SK-N-SH treated with all-trans-retinoic acid at 6 μM for 48 hours (cell line): ENCODE measurements at regions not wholly inside any gene's neighbourhood (a gene's known extent, or its start where the extent isn't known, plus 50 kb on each side); places are given as distances from the start of the nearest gene placed in this dataset.

Experiments used
- ATAC-seq: fragments of 200-7000 bp; cut with Tn5 transposase; 3 replicates; pipeline ENCODE4 v1.9.1; 2020; ENCODE audit warnings: mild to moderate bottlenecking, moderate library complexity
- ARNTL ChIP-seq: fragments of 450-650 bp; formaldehyde crosslinking; IDR thresholded peaks from 2 replicates; pipeline ENCODE4 v1.5.0; 2020; ENCODE audit warnings: low read depth, mild to moderate bottlenecking, moderate library complexity, borderline replicate concordance
- BACH2 ChIP-seq: fragments of 250-450 bp; sonication (Bioruptor Pico); IDR thresholded peaks from 2 replicates; pipeline ENCODE4 v1.9.0; 2021; ENCODE audit warnings: mild to moderate bottlenecking, borderline replicate concordance
- CSDC2 ChIP-seq: fragments of 250-450 bp; sonication (Bioruptor Pico); IDR thresholded peaks from 2 replicates; pipeline ENCODE4 v1.5.0; 2020; ENCODE audit warnings: mild to moderate bottlenecking, moderate library complexity
- ESRRG ChIP-seq: fragments of 250-450 bp; sonication (Bioruptor Pico); IDR thresholded peaks from 2 replicates; pipeline ENCODE4 v1.6.1; 2021; ENCODE audit warnings: mild to moderate bottlenecking
- GLIS3 ChIP-seq: fragments of 250-450 bp; sonication (Bioruptor Pico); IDR thresholded peaks from 2 replicates; pipeline ENCODE4 v1.5.0; 2020; ENCODE audit warnings: mild to moderate bottlenecking, moderate library complexity
- ISL1 ChIP-seq: fragments of 250-450 bp; sonication (Bioruptor Pico); IDR thresholded peaks from 2 replicates; pipeline ENCODE4 v2.1.2; 2022; ENCODE audit warnings: mild to moderate bottlenecking, moderate library complexity
- PPARA ChIP-seq: fragments of 250-450 bp; sonication (Bioruptor Pico); IDR thresholded peaks from 2 replicates; pipeline ENCODE4 v1.5.0; 2020; ENCODE audit warnings: mild to moderate bottlenecking, borderline replicate concordance
- RARB ChIP-seq: fragments of 250-450 bp; sonication (Bioruptor Pico); IDR thresholded peaks from 2 replicates; pipeline ENCODE4 v1.8.0; 2021; ENCODE audit warnings: mild to moderate bottlenecking, moderate library complexity
- SNAI2 ChIP-seq: fragments of 250-450 bp; sonication (Bioruptor Pico); IDR thresholded peaks from 2 replicates; pipeline ENCODE4 v1.5.0; 2020; ENCODE audit warnings: mild to moderate bottlenecking, moderate library complexity
- TCF4 ChIP-seq: fragments of 250-450 bp; sonication (Bioruptor Pico); IDR thresholded peaks from 2 replicates; pipeline ENCODE4 v1.8.0; 2021; ENCODE audit warnings: mild to moderate bottlenecking, moderate library complexity, borderline replicate concordance
- TOX ChIP-seq: fragments of 250-450 bp; sonication (Bioruptor Pico); IDR thresholded peaks from 2 replicates; pipeline ENCODE4 v1.8.0; 2021; ENCODE audit warnings: mild to moderate bottlenecking, moderate library complexity, borderline replicate concordance
- TSHZ2 ChIP-seq: fragments of 250-450 bp; sonication (Bioruptor Pico); IDR thresholded peaks from 2 replicates; pipeline ENCODE4 v1.5.0; 2020; ENCODE audit warnings: mild to moderate bottlenecking, moderate library complexity
- ZC3H10 ChIP-seq: fragments of 250-450 bp; sonication (Bioruptor Pico); IDR thresholded peaks from 2 replicates; pipeline ENCODE4 v1.5.1; 2021; ENCODE audit warnings: mild to moderate bottlenecking, moderate library complexity
- ZFP3 ChIP-seq: fragments of 250-450 bp; sonication (Bioruptor Pico); IDR thresholded peaks from 2 replicates; pipeline ENCODE4 v1.5.0; 2020; ENCODE audit warnings: mild to moderate bottlenecking, moderate library complexity
- ZFP30 ChIP-seq: fragments of 450-650 bp; formaldehyde crosslinking; IDR thresholded peaks from 2 replicates; pipeline ENCODE4 v1.5.0; 2022; ENCODE audit warnings: mild to moderate bottlenecking, moderate library complexity
- ZNF70 ChIP-seq: fragments of 450-650 bp; formaldehyde crosslinking; IDR thresholded peaks from 2 replicates; pipeline ENCODE4 v1.5.0; 2020; ENCODE audit warnings: mild to moderate bottlenecking, moderate library complexity
- TF ChIP-seq, protein P1 (sequence below): fragments of 250-450 bp; sonication (Bioruptor Pico); IDR thresholded peaks from 2 replicates; pipeline ENCODE4 v1.8.0; 2020; ENCODE audit warnings: mild to moderate bottlenecking, moderate library complexity, borderline replicate concordance
- TF ChIP-seq, protein P2 (sequence below): fragments of 250-450 bp; sonication (Bioruptor Pico); IDR thresholded peaks from 2 replicates; pipeline ENCODE4 v1.8.0; 2021; ENCODE audit warnings: low read depth, mild to moderate bottlenecking, moderate library complexity, borderline replicate concordance
- TF ChIP-seq, protein P3 (sequence below): fragments of 250-450 bp; sonication (Bioruptor Pico); IDR thresholded peaks from 2 replicates; pipeline ENCODE4 v1.5.1; 2020; ENCODE audit warnings: low read depth, mild to moderate bottlenecking, moderate library complexity

GRCh38 chr1:22291494-22291893 is 148.6 kb upstream of the WNT4 start:
- TF ChIP-seq, protein P1, sequence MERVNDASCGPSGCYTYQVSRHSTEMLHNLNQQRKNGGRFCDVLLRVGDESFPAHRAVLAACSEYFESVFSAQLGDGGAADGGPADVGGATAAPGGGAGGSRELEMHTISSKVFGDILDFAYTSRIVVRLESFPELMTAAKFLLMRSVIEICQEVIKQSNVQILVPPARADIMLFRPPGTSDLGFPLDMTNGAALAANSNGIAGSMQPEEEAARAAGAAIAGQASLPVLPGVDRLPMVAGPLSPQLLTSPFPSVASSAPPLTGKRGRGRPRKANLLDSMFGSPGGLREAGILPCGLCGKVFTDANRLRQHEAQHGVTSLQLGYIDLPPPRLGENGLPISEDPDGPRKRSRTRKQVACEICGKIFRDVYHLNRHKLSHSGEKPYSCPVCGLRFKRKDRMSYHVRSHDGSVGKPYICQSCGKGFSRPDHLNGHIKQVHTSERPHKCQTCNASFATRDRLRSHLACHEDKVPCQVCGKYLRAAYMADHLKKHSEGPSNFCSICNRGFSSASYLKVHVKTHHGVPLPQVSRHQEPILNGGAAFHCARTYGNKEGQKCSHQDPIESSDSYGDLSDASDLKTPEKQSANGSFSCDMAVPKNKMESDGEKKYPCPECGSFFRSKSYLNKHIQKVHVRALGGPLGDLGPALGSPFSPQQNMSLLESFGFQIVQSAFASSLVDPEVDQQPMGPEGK (CRISPR knock-in tag): no peak
- TF ChIP-seq BACH2 (CRISPR knock-in tag) (no peak), ZFP3 (CRISPR knock-in tag) (0 out of 2 replicates have a peak, but pooled peaks have one; percentile 54), ISL1 (CRISPR knock-in tag) (no peak), ARNTL (CRISPR knock-in tag) (no peak)
- ATAC-seq: no peak

DNA sequence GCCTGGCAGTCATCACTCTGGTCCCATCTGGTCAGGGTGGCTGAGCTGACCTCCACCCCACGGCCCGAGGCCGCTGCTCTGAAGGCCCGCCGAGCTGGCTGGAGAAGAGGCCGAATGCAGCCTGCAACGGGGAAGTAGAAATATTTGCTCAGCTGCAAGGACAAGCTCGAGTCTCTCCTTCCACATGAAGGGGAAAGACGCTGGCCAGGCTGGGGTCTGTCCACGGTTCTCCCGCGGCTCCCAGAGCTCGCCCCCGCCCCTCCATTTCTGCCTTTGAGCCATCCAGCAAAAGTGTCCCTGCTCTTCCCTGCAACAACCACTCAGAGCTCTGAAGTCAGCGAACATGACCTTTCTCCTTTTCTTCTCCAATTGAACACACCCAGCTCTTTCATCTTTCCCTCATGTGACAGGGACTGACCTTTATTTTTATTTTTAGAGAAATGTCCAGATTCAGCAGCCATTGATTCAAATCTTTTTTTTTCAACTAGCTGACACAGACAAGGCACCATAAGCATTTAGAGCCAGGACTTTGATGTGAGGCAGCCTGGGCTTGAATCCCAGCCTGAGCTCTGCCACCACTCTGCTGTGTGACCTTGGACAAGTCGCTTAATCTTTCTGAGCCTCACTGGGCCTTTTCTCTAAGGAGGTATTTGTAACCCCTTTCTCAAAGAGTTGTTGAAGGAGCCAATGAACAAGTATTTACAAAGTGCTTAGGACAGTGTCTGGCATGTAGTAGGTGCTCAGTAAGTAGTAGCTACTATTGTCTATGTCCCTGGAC is 149.3 kb upstream of the WNT4 start:
- no peak for ATAC-seq

GRCh38 chr1:22295396-22295795 is 152.5 kb upstream of the WNT4 start:
- no peak for TF ChIP-seq TOX (CRISPR knock-in tag)
- no peak for TF ChIP-seq ARNTL (CRISPR knock-in tag)
- no peak for TF ChIP-seq ZNF70 (CRISPR knock-in tag)
- TF ChIP-seq, protein P2, sequence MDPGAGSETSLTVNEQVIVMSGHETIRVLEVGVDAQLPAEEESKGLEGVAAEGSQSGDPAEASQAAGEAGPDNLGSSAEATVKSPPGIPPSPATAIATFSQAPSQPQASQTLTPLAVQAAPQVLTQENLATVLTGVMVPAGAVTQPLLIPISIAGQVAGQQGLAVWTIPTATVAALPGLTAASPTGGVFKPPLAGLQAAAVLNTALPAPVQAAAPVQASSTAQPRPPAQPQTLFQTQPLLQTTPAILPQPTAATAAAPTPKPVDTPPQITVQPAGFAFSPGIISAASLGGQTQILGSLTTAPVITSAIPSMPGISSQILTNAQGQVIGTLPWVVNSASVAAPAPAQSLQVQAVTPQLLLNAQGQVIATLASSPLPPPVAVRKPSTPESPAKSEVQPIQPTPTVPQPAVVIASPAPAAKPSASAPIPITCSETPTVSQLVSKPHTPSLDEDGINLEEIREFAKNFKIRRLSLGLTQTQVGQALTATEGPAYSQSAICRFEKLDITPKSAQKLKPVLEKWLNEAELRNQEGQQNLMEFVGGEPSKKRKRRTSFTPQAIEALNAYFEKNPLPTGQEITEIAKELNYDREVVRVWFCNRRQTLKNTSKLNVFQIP (CRISPR knock-in tag): no peak
- no peak for TF ChIP-seq ZFP3 (CRISPR knock-in tag)
- TF ChIP-seq, protein P3, sequence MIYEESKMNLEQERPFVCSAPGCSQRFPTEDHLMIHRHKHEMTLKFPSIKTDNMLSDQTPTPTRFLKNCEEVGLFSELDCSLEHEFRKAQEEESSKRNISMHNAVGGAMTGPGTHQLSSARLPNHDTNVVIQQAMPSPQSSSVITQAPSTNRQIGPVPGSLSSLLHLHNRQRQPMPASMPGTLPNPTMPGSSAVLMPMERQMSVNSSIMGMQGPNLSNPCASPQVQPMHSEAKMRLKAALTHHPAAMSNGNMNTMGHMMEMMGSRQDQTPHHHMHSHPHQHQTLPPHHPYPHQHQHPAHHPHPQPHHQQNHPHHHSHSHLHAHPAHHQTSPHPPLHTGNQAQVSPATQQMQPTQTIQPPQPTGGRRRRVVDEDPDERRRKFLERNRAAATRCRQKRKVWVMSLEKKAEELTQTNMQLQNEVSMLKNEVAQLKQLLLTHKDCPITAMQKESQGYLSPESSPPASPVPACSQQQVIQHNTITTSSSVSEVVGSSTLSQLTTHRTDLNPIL: no peak
- TF ChIP-seq BACH2 (CRISPR knock-in tag): no peak
- TF ChIP-seq PPARA: no peak
- TF ChIP-seq ZC3H10: no peak
- no peak for TF ChIP-seq TCF4 (CRISPR knock-in tag)
- ATAC-seq: no peak

More for the DNA sequence above, 149.3 kb upstream of the WNT4 start:
- TF ChIP-seq TSHZ2 (CRISPR knock-in tag) (no peak), ESRRG (CRISPR knock-in tag) (no peak), ZFP30 (CRISPR knock-in tag) (no peak), RARB (no peak), ZNF70 (CRISPR knock-in tag) (no peak), GLIS3 (CRISPR knock-in tag) (no peak), TCF4 (CRISPR knock-in tag) (no peak), TOX (CRISPR knock-in tag) (no peak)
- TF ChIP-seq, protein P3: no peak

- ATAC-seq: no peak
- TF ChIP-seq TSHZ2 (CRISPR knock-in tag) (no peak), SNAI2 (CRISPR knock-in tag) (no peak), CSDC2 (CRISPR knock-in tag) (no peak)
- TF ChIP-seq, protein P2 (CRISPR knock-in tag): no peak
- TF ChIP-seq, protein P1 (CRISPR knock-in tag): no peak
Measured at GRCh38 chr1:22295856-22296255, 153.0 kb upstream of the WNT4 start.
